Mucosa of rectum (tissue), 2 donors: ENCODE measurements at regions not wholly inside any gene's neighbourhood (a gene's known extent, or its start where the extent isn't known, plus 50 kb on each side); places are given as distances from the start of the nearest gene placed in this dataset.

ENCODE experiments used
- H3K27ac ChIP-seq, 2 donors: one replicate each; pipeline ENCODE4 v1.7.0; 2013; ENCODE audit warnings: inconsistent platforms in 2 of 2, low read depth in 2 of 2, low read length in 2 of 2
- H3K27me3 ChIP-seq, 2 donors: one replicate each; pipeline ENCODE4 v1.7.0; 2013; ENCODE audit warnings: low read length in 2 of 2; ENCODE audit not compliant: control insufficient read depth in 2 of 2, insufficient read depth in 2 of 2
- H3K36me3 ChIP-seq, 2 donors: one replicate each; pipeline ENCODE4 v1.7.0; 2013; ENCODE audit warnings: low read length in 2 of 2; ENCODE audit not compliant: control insufficient read depth in 2 of 2, insufficient read depth in 2 of 2
- H3K4me1 ChIP-seq, 2 donors: one replicate each; pipeline ENCODE4 v1.7.0; 2013; ENCODE audit warnings: low read length in 2 of 2, mild to moderate bottlenecking in 1 of 2; ENCODE audit not compliant: control insufficient read depth in 2 of 2, insufficient read depth in 2 of 2
- H3K4me3 ChIP-seq, 2 donors: one replicate each; pipeline ENCODE4 v1.7.0; 2013; ENCODE audit warnings: low read length in 2 of 2
- H3K9ac ChIP-seq, 2 donors: one replicate each; pipeline ENCODE4 v1.7.0; 2013; ENCODE audit warnings: low read length in 2 of 2, low read depth in 1 of 2, mild to moderate bottlenecking in 1 of 2
- H3K9me3 ChIP-seq, 2 donors: one replicate each; pipeline ENCODE4 v1.7.0; 2013; ENCODE audit warnings: low read length in 2 of 2; ENCODE audit not compliant: control insufficient read depth in 2 of 2
- donor health status: healthy.
- donor health status: Normal muscosa, but diverticular disease.

GRCh38 chr2:167616997-167617396 is 630.4 kb downstream of the STK39 start:
- H3K9me3 ChIP-seq = no peaks in the 10 kb centered on the region
- no peaks in the 10 kb centered on the region for H3K4me1 ChIP-seq
- no peak overlapping the region for H3K4me3 ChIP-seq
- no peak overlapping the region for H3K9ac ChIP-seq
- no peak overlapping the region for H3K27ac ChIP-seq
- H3K36me3 ChIP-seq = no peaks in the 10 kb centered on the region
- no peaks in the 10 kb centered on the region for H3K27me3 ChIP-seq

- no peaks in the 10 kb centered on the region for H3K36me3 ChIP-seq
- H3K4me3 ChIP-seq = no peak overlapping the region
- no peak overlapping the region for H3K9ac ChIP-seq
- no peaks in the 10 kb centered on the region for H3K27me3 ChIP-seq
- H3K27ac ChIP-seq = no peak overlapping the region
- no peaks in the 10 kb centered on the region for H3K9me3 ChIP-seq
- no peaks in the 10 kb centered on the region for H3K4me1 ChIP-seq
Observed at GRCh38 chr2:167613471-167613870, 633.9 kb downstream of the STK39 start.

GRCh38 chr2:167608487-167608886 is 638.9 kb downstream of the STK39 start:
- H3K4me3 ChIP-seq = no peak overlapping the region
- H3K9ac ChIP-seq = no peak overlapping the region
- H3K27me3 ChIP-seq = no peaks in the 10 kb centered on the region

GRCh38 chr2:167607731-167608130 is 639.7 kb downstream of the STK39 start:
- H3K36me3 ChIP-seq = no peaks in the 10 kb centered on the region
- H3K9me3 ChIP-seq = no peaks in the 10 kb centered on the region
- no peaks in the 10 kb centered on the region for H3K27me3 ChIP-seq
- H3K27ac ChIP-seq = no peak overlapping the region
- no peak overlapping the region for H3K9ac ChIP-seq
- H3K4me1 ChIP-seq = no peaks in the 10 kb centered on the region
- H3K4me3 ChIP-seq = no peak overlapping the region

More at GRCh38 chr2:167608487-167608886, 638.9 kb downstream of the STK39 start:
- Histone ChIP-seq H3K36me3 (no peaks in the 10 kb centered on the region), H3K4me1 (no peaks in the 10 kb centered on the region), H3K27ac (no peak overlapping the region), H3K9me3 (no peaks in the 10 kb centered on the region)

GRCh38 chr2:167607211-167607610 is 640.2 kb downstream of the STK39 start:
- no peak overlapping the region for H3K9ac ChIP-seq
- H3K27ac ChIP-seq = no peak overlapping the region
- no peaks in the 10 kb centered on the region for H3K9me3 ChIP-seq
- H3K27me3 ChIP-seq = no peaks in the 10 kb centered on the region
- H3K4me3 ChIP-seq = no peak overlapping the region
- no peaks in the 10 kb centered on the region for H3K36me3 ChIP-seq
- no peaks in the 10 kb centered on the region for H3K4me1 ChIP-seq

- Histone ChIP-seq H3K27me3 (no peaks in the 10 kb centered on the region), H3K27ac (no peak overlapping the region), H3K4me1 (no peaks in the 10 kb centered on the region), H3K4me3 (no peak overlapping the region), H3K36me3 (no peaks in the 10 kb centered on the region), H3K9me3 (no peaks in the 10 kb centered on the region), H3K9ac (no peak overlapping the region)
Observed at GRCh38 chr2:167602122-167602521, 645.3 kb downstream of the STK39 start.

- Histone ChIP-seq H3K9me3 (no peaks in the 10 kb centered on the region), H3K4me1 (no peaks in the 10 kb centered on the region), H3K9ac (no peak overlapping the region), H3K4me3 (no peak overlapping the region), H3K27ac (no peak overlapping the region), H3K36me3 (no peaks in the 10 kb centered on the region), H3K27me3 (no peaks in the 10 kb centered on the region)
Observed at GRCh38 chr2:167599219-167599618, 648.2 kb downstream of the STK39 start.

- Histone ChIP-seq H3K4me3 (no peak overlapping the region), H3K27ac (no peak overlapping the region), H3K36me3 (no peaks in the 10 kb centered on the region), H3K4me1 (no peaks in the 10 kb centered on the region), H3K9me3 (no peaks in the 10 kb centered on the region), H3K27me3 (no peaks in the 10 kb centered on the region), H3K9ac (no peak overlapping the region)
Observed at GRCh38 chr2:167595839-167596471, 651.4 kb downstream of the STK39 start.

GRCh38 chr2:167595021-167595420 is 652.4 kb downstream of the STK39 start:
- no peaks in the 10 kb centered on the region for H3K27me3 ChIP-seq
- no peak overlapping the region for H3K4me3 ChIP-seq
- H3K9ac ChIP-seq = no peak overlapping the region
- H3K4me1 ChIP-seq = no peaks in the 10 kb centered on the region
- H3K27ac ChIP-seq = no peak overlapping the region
- no peaks in the 10 kb centered on the region for H3K36me3 ChIP-seq
- H3K9me3 ChIP-seq = no peaks in the 10 kb centered on the region

GRCh38 chr2:167592441-167592840 is 655.0 kb downstream of the STK39 start:
- H3K9ac ChIP-seq = no peak overlapping the region
- no peaks in the 10 kb centered on the region for H3K27me3 ChIP-seq
- no peak overlapping the region for H3K27ac ChIP-seq
- no peaks in the 10 kb centered on the region for H3K4me1 ChIP-seq
- H3K36me3 ChIP-seq = no peaks in the 10 kb centered on the region
- H3K9me3 ChIP-seq = no peaks in the 10 kb centered on the region
- no peak overlapping the region for H3K4me3 ChIP-seq

GRCh38 chr2:167582619-167583018 is 664.8 kb downstream of the STK39 start:
- no peak overlapping the region for H3K27ac ChIP-seq
- H3K36me3 ChIP-seq = no peaks in the 10 kb centered on the region
- H3K4me3 ChIP-seq = no peak overlapping the region
- no peaks in the 10 kb centered on the region for H3K27me3 ChIP-seq
- peaks cover 0 to 2% of the 10 kb centered on the region in 2 donors for H3K4me1 ChIP-seq
- H3K9ac ChIP-seq = no peak overlapping the region
- no peaks in the 10 kb centered on the region for H3K9me3 ChIP-seq
